Astrocyte (in vitro differentiated cells and primary cell): ENCODE measurements at regions not wholly inside any gene's neighbourhood (a gene's known extent, or its start where the extent isn't known, plus 50 kb on each side); places are given as distances from the start of the nearest gene placed in this dataset.

Experiments used
- DNase-seq: peaks from one replicate; pipeline ENCODE4 v3.0.0-alpha.2; 2010; ENCODE audit warnings: low read depth
- FAIRE-seq: peaks from 2 replicates; lab custom pipeline; 2011; peaks lifted over from hg19 to GRCh38; lab: Jason Lieb, UNC
- H2AFZ ChIP-seq: 2 replicates; pipeline ENCODE4 v1.6.0; 2012; ENCODE audit warnings: low read depth, low read length, inconsistent platforms
- H3K27ac ChIP-seq: 2 replicates; pipeline ENCODE4 v1.5.1; 2011; ENCODE audit warnings: low read depth, low read length, inconsistent platforms
- H3K27me3 ChIP-seq: 2 replicates; pipeline ENCODE4 v1.6.0; 2011; ENCODE audit warnings: low read length, inconsistent platforms; ENCODE audit not compliant: insufficient read depth
- H3K36me3 ChIP-seq: 2 replicates; pipeline ENCODE4 v1.5.1; 2011; ENCODE audit warnings: low read length, inconsistent platforms; ENCODE audit not compliant: insufficient read depth
- H3K4me1 ChIP-seq: 2 replicates; pipeline ENCODE4 v1.5.1; 2011; ENCODE audit warnings: low read length, inconsistent platforms; ENCODE audit not compliant: insufficient read depth
- H3K4me2 ChIP-seq: 2 replicates; pipeline ENCODE4 v1.6.0; 2012; ENCODE audit warnings: low read length, inconsistent platforms
- H3K4me3 ChIP-seq: 2 replicates; pipeline ENCODE4 v1.5.1; 2011; ENCODE audit warnings: low read depth, mild to moderate bottlenecking, low read length, inconsistent platforms; ENCODE audit not compliant: insufficient read depth
- H3K79me2 ChIP-seq: 2 replicates; pipeline ENCODE4 v1.6.0; 2012; ENCODE audit warnings: mild to moderate bottlenecking, low read length, inconsistent platforms; ENCODE audit not compliant: insufficient read depth
- H3K9ac ChIP-seq: 2 replicates; pipeline ENCODE4 v1.6.0; 2012; ENCODE audit warnings: mild to moderate bottlenecking, low read length, inconsistent platforms
- H3K9me3 ChIP-seq: 2 replicates; pipeline ENCODE4 v1.5.1; 2012; ENCODE audit warnings: low read depth, mild to moderate bottlenecking, low read length, inconsistent platforms; ENCODE audit not compliant: insufficient read depth
- H4K20me1 ChIP-seq: 2 replicates; pipeline ENCODE4 v1.6.0; 2012; ENCODE audit warnings: low read length, inconsistent platforms; ENCODE audit not compliant: insufficient read depth
- H3K27ac Mint-ChIP-seq: one replicate; pipeline ENCODE4 v1.8.0; 2021; ENCODE audit warnings: mild to moderate bottlenecking, mixed read lengths; ENCODE audit not compliant: unreplicated experiment
- H3K27me3 Mint-ChIP-seq: one replicate; pipeline ENCODE4 v1.8.0; 2021; ENCODE audit warnings: low read depth, mixed read lengths; ENCODE audit not compliant: unreplicated experiment
- H3K36me3 Mint-ChIP-seq: one replicate; pipeline ENCODE4 v1.8.0; 2021; ENCODE audit warnings: low read depth, mixed read lengths; ENCODE audit not compliant: unreplicated experiment
- H3K4me1 Mint-ChIP-seq: one replicate; pipeline ENCODE4 v1.8.0; 2021; ENCODE audit warnings: low read depth, mixed read lengths; ENCODE audit not compliant: unreplicated experiment
- H3K4me3 Mint-ChIP-seq: one replicate; pipeline ENCODE4 v1.8.0; 2021; ENCODE audit warnings: mild to moderate bottlenecking, moderate library complexity, mixed read lengths; ENCODE audit not compliant: unreplicated experiment
- H3K9me3 Mint-ChIP-seq: one replicate; pipeline ENCODE4 v1.8.0; 2021; ENCODE audit warnings: mild to moderate bottlenecking, mixed read lengths; ENCODE audit not compliant: unreplicated experiment
- EZH2 ChIP-seq: IDR thresholded peaks from 2 replicates; pipeline ENCODE4 v1.6.1; 2012; ENCODE audit warnings: mild to moderate bottlenecking, low read length, inconsistent platforms; ENCODE audit not compliant: insufficient read depth
- TF ChIP-seq, protein P1 (sequence below): IDR thresholded peaks from 2 replicates; pipeline ENCODE4 v1.5.1; 2011; ENCODE audit warnings: low read depth, mild to moderate bottlenecking, inconsistent platforms, low read length, moderate library complexity; ENCODE audit not compliant: insufficient read depth

DNA sequence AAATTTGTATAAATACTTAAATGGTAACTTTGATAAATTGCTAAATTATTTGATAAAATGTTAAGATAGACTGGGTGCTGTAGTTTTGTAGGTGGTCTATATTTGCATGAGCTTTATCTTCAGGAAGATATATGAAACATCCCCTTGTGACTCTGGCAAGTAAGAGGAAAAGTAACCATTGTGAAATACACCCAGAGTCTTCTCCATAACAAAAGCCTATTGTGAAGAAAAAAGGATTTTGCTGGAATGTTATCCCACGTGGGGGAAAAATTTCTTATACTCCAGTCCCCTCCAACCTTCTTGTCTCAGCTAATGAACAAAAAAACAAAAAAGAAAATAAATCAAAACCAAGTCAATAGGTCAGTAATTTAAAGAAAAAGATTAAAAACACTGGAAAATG lies 600.7 kb downstream of the HDGFL1 start:
- Histone ChIP-seq H3K79me2 (no peaks in the 10 kb centered on the region), H3K9me3 (no peaks in the 10 kb centered on the region), H3K4me2 (no peak overlapping the region), H2AFZ (no peak overlapping the region), H3K36me3 (no peaks in the 10 kb centered on the region), H3K9ac (no peak overlapping the region), H3K4me1 (peaks cover 11% of the 10 kb centered on the region), H3K4me3 (no peak overlapping the region), H3K27ac (no peak overlapping the region), H3K27me3 (no peaks in the 10 kb centered on the region), H4K20me1 (no peaks in the 10 kb centered on the region)
- peaks cover 2% of the 10 kb centered on the region for H3K9me3 Mint-ChIP-seq
- H3K4me1 Mint-ChIP-seq, result peaks cover 18% of the 10 kb centered on the region
- DNase-seq (peak; percentile 8), FAIRE-seq (no peak)
- no peak overlapping the region for H3K4me3 Mint-ChIP-seq
- H3K36me3 Mint-ChIP-seq, result no peaks in the 10 kb centered on the region
- H3K27ac Mint-ChIP-seq, result no peak overlapping the region
- no peaks in the 10 kb centered on the region for H3K27me3 Mint-ChIP-seq
- TF ChIP-seq, protein P1, sequence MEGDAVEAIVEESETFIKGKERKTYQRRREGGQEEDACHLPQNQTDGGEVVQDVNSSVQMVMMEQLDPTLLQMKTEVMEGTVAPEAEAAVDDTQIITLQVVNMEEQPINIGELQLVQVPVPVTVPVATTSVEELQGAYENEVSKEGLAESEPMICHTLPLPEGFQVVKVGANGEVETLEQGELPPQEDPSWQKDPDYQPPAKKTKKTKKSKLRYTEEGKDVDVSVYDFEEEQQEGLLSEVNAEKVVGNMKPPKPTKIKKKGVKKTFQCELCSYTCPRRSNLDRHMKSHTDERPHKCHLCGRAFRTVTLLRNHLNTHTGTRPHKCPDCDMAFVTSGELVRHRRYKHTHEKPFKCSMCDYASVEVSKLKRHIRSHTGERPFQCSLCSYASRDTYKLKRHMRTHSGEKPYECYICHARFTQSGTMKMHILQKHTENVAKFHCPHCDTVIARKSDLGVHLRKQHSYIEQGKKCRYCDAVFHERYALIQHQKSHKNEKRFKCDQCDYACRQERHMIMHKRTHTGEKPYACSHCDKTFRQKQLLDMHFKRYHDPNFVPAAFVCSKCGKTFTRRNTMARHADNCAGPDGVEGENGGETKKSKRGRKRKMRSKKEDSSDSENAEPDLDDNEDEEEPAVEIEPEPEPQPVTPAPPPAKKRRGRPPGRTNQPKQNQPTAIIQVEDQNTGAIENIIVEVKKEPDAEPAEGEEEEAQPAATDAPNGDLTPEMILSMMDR, result no peak
- TF ChIP-seq EZH2, result no peak

DNA sequence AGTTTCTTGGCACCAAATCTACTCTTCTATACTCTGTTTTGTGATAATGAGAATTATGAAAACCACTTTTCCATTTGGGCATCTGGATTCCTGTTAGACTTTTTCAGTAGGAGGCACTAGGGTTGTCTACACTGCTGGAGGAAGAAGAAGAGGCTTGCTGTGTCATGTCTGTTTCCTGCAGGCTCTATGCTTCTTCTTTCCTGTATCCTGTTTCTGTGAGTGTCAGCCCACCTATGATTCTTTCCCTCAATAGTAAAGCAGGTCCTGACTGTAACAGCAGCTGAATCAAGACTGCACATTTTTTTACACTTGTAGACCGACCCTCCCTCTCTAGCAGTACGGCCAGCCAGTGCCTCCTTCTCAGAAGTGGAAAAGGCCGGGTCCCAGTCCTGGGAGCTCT lies 603.9 kb downstream of the HDGFL1 start:
- Histone ChIP-seq H2AFZ (peak overlapping the region; percentile 53), H3K9ac (no peak overlapping the region), H3K4me3 (no peak overlapping the region), H3K27me3 (no peaks in the 10 kb centered on the region), H3K4me1 (peaks cover 18% of the 10 kb centered on the region), H3K79me2 (no peaks in the 10 kb centered on the region), H3K9me3 (no peaks in the 10 kb centered on the region), H3K27ac (peak overlapping the region; percentile 96), H3K36me3 (no peaks in the 10 kb centered on the region), H4K20me1 (no peaks in the 10 kb centered on the region), H3K4me2 (no peak overlapping the region)
- H3K4me1 Mint-ChIP-seq, result peaks cover 20% of the 10 kb centered on the region
- no peaks in the 10 kb centered on the region for H3K27me3 Mint-ChIP-seq
- peak; percentile 8 for DNase-seq
- no peak for FAIRE-seq
- no peak overlapping the region for H3K4me3 Mint-ChIP-seq
- H3K27ac Mint-ChIP-seq, result peak overlapping the region; percentile 48
- H3K36me3 Mint-ChIP-seq, result no peaks in the 10 kb centered on the region
- no peaks in the 10 kb centered on the region for H3K9me3 Mint-ChIP-seq
- no peak for TF ChIP-seq EZH2
- TF ChIP-seq, protein P1, result no peak

DNA sequence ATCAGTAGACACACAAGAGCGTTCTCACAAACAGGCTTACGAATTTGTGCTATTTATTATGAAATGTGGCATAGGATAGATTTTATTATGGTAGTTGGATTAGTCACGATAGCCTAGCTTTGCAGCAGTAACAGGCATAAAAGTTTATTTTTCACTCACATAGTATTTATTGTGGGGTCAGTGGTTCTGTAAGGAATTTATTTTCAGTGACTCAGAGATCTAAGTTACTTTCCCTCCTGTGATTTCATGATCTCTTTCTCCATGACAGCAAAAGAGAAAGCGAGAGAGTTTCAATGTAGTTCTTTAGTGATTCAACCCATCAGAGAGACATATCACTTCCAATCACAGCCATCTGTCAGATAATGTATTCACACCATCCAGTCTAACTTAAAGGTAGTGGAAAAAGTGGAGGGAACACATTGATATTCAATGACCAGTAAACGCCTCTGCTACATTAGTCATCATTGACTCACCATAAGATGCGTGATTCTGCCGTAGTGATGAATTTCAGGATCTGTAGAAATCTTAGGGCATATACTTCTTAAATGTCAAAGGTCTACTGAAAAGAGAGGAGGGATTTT lies 605.5 kb downstream of the HDGFL1 start:
- H3K27ac ChIP-seq, result peak overlapping the region; percentile 96
- no peaks in the 10 kb centered on the region for H3K27me3 ChIP-seq
- H3K9me3 ChIP-seq, result no peaks in the 10 kb centered on the region
- Mint-ChIP-seq H3K4me3 (no peak overlapping the region), H3K36me3 (no peaks in the 10 kb centered on the region), H3K4me1 (peaks cover 20% of the 10 kb centered on the region), H3K27me3 (no peaks in the 10 kb centered on the region), H3K27ac (peak overlapping the region; percentile 97), H3K9me3 (no peaks in the 10 kb centered on the region)
- peak overlapping the region; percentile 3 for H3K4me3 ChIP-seq
- TF ChIP-seq EZH2, result no peak
- TF ChIP-seq, protein P1, result no peak
- H3K36me3 ChIP-seq, result no peaks in the 10 kb centered on the region
- peak; percentile 97 for DNase-seq
- FAIRE-seq, result peak; percentile 99
- H3K4me2 ChIP-seq, result peak overlapping the region; percentile 75
- H2AFZ ChIP-seq, result peak overlapping the region; percentile 22
- peak overlapping the region; percentile 71 for H3K9ac ChIP-seq
- peaks cover 18% of the 10 kb centered on the region for H3K4me1 ChIP-seq
- no peaks in the 10 kb centered on the region for H3K79me2 ChIP-seq
- H4K20me1 ChIP-seq, result no peaks in the 10 kb centered on the region
